ENCODE measurements at regions not wholly inside any gene's neighbourhood (a gene's known extent, or its start where the extent isn't known, plus 50 kb on each side); places are given as distances from the start of the nearest gene placed in this dataset.

DNA sequence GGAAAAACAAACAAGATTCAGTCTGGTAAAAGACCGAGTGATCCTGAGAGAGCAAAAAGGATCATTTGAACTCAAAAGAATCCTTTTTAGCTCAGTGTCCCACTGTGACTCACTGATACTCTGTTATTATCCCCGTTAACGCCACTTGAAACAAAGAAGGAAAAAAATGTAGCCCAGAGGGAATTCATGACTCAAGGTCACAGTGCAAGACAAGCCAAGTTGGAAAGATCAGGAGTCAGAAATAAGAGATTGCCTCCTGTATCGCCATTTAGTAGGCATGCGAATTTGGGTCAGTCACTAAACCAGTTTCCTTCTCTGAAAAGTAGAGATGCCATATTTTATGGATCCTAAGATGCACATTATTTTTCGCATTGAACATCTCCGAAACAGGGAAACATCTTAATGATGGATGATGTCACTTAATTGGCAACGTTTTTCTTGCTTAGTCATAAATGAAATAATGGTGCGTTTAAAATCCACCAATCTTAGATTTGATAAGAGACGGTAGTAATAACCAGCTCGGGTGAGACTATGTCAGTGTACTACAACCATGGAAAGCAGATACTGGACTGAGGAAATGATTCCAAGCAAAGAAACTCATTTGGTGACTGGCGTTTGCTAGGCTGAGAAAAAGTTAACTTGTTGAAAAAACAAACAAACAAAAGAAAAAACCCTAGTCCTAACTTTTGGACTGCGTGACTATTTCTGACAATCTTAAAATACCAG lies 502.0 kb upstream of the CELF2 start:
- H3K36me3 ChIP-seq: no peaks in the 10 kb centered on the region

DNA sequence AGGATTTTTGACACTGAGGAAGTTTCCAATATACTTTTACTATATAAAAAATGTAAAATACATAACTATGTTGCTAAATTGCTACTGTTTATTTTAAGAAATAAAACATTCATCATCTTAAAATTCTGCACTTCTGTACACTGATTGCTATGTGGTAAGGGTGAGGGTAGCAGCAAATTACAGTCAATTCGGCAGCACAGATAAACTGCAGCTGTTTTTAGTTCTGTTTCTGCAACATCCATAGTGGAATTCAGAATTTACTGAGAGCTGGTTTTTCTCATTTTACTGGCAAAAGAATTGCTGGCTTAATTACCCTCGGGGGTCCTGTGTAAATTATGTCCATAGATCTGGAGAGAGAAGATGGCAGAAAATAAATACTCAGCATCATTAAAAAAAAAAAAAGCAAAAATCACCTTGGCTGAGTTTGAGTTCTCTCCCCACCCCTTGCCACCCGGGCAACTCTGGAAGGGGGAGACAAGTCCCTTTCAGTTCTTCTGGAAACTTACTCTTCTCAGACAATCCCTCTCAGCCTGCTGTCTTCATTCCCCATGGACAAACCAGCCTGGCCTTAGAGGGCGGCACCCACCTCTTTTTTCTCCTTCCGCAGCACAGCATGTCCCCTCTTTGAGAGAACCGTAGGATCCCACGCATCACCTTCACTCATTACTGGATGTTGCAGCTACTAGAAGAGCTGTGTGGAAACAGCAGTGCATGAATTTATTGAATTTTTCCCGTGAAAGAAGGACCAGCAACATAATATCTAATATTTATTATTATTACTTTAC lies 501.1 kb upstream of the CELF2 start:
- Histone ChIP-seq H3K27me3 (no peaks in the 10 kb centered on the region), H3K9me3 (ENCODE audit: low read depth) (no peaks in the 10 kb centered on the region), H3K4me3 (no peak overlapping the region), H3K36me3 (no peaks in the 10 kb centered on the region), H3K4me1 (ENCODE audit: low read depth) (no peaks in the 10 kb centered on the region), H3K27ac (no peak overlapping the region)
- TF ChIP-seq, protein P1, sequence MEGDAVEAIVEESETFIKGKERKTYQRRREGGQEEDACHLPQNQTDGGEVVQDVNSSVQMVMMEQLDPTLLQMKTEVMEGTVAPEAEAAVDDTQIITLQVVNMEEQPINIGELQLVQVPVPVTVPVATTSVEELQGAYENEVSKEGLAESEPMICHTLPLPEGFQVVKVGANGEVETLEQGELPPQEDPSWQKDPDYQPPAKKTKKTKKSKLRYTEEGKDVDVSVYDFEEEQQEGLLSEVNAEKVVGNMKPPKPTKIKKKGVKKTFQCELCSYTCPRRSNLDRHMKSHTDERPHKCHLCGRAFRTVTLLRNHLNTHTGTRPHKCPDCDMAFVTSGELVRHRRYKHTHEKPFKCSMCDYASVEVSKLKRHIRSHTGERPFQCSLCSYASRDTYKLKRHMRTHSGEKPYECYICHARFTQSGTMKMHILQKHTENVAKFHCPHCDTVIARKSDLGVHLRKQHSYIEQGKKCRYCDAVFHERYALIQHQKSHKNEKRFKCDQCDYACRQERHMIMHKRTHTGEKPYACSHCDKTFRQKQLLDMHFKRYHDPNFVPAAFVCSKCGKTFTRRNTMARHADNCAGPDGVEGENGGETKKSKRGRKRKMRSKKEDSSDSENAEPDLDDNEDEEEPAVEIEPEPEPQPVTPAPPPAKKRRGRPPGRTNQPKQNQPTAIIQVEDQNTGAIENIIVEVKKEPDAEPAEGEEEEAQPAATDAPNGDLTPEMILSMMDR (IDR thresholded peaks at IDR 0.05; ENCODE audit: low read depth, low read length): no peak
- no peak for DNase-seq (ENCODE audit: low read depth in 1 of 2, low spot score in 1 of 2)

More for the DNA sequence above, 502.0 kb upstream of the CELF2 start:
- DNase-seq (ENCODE audit: low read depth in 1 of 2, low spot score in 1 of 2): peak in 1 of 2 donors; percentile 28
- Histone ChIP-seq H3K4me3 (no peak overlapping the region), H3K27ac (no peak overlapping the region), H3K27me3 (no peaks in the 10 kb centered on the region), H3K9me3 (ENCODE audit: low read depth) (no peaks in the 10 kb centered on the region), H3K4me1 (ENCODE audit: low read depth) (no peaks in the 10 kb centered on the region)
- TF ChIP-seq, protein P1 (IDR thresholded peaks at IDR 0.05; ENCODE audit: low read depth, low read length): no peak

DNA sequence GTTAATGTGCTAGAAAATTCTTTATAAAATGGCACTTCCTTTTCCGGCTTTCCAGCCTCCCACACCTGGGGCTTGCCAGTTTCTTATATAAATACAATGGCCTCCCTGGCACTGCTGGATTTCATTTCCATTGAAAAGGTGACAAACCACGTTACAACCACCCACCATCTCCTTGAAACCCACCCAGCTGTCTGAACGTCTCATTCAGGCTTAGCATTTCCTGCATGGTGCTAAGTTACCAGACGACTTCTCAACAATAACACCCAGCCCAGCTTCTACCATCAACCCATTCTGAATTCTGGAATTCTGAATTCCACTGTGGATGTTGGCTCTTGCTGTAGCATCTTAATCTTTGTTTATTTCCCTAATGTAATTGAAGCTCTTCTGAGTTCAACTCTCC lies 499.8 kb upstream of the CELF2 start:
- Histone ChIP-seq H3K4me3 (no peak overlapping the region), H3K27me3 (no peaks in the 10 kb centered on the region), H3K27ac (no peak overlapping the region), H3K4me1 (ENCODE audit: low read depth) (no peaks in the 10 kb centered on the region), H3K36me3 (no peaks in the 10 kb centered on the region), H3K9me3 (ENCODE audit: low read depth) (no peaks in the 10 kb centered on the region)
- TF ChIP-seq, protein P1 (IDR thresholded peaks at IDR 0.05; ENCODE audit: low read depth, low read length): no peak
- no peak for DNase-seq (ENCODE audit: low read depth in 1 of 2, low spot score in 1 of 2)

DNA sequence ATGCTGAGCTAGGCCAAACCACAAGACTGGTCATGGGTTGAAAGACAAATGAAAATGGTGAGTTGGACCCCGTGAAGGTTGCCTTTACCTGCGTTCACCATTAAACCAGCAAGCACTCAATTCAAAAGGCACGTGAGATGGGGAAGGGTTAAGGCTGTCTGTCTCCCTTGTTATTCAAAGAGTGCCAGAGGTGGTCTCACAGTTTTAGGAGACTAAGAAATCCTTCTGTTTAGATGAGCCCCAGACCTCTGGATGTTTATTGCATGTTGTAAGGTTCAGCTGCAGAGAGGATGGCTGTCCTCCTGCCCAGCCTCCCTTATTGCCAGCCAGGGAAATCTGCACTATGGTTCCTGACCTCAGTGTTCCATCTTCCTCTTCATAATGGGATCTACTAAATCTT lies 498.0 kb upstream of the CELF2 start:
- H3K4me1 ChIP-seq (ENCODE audit: low read depth): no peaks in the 10 kb centered on the region
- no peak for DNase-seq (ENCODE audit: low read depth in 1 of 2, low spot score in 1 of 2)
- H3K9me3 ChIP-seq (ENCODE audit: low read depth): no peaks in the 10 kb centered on the region
- no peak overlapping the region for H3K27ac ChIP-seq
- TF ChIP-seq, protein P1 (IDR thresholded peaks at IDR 0.05; ENCODE audit: low read depth, low read length): no peak
- H3K36me3 ChIP-seq: no peaks in the 10 kb centered on the region
- no peak overlapping the region for H3K4me3 ChIP-seq
- H3K27me3 ChIP-seq: no peaks in the 10 kb centered on the region

DNA sequence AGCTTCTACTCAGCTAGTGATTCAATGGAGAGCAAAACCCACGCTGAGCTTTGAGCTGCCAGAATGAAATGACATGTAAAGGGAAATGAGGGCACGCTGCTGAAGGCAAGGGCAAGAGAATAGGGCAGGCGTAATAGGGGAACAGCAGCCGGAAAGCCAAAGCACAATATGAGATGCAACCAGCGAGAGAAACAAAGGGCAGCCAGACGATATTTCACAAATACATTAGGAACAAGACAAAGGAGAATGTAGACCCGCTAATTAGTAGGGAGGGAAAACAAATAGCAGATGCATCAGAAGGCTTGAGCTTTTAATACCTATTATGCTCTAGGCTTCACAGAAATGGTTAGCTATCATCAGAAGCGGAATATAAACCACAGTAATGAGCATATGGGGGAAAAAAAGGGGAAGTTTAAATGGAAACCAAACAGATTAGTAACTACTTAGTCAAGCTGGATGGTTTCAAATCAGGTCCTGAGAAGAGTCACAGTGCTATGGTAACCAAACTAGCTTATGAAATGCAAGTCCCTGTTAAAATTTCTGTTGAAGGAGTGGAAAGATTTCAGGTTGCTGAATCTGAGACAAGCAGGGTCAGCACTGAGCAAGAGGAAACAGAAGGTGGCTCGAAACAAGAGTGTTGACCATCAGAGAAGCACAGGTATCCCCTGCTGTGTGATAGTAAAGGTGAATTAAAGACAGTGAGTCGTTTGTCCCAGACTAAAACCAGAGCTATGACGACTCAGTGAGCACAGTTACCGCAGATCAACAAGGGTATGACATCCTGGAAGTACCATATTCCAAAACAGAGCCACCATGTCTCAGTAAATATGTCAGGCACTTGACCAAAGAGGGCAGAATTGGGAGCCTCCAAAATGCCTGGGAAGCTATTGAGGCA lies 496.9 kb upstream of the CELF2 start:
- Histone ChIP-seq H3K36me3 (no peaks in the 10 kb centered on the region), H3K27ac (no peak overlapping the region)
- TF ChIP-seq, protein P1 (IDR thresholded peaks at IDR 0.05; ENCODE audit: low read depth, low read length): no peak

More for the DNA sequence above, 496.9 kb upstream of the CELF2 start:
- DNase-seq (ENCODE audit: low read depth in 1 of 2, low spot score in 1 of 2): no peak
- H3K9me3 ChIP-seq (ENCODE audit: low read depth): no peaks in the 10 kb centered on the region
- H3K4me3 ChIP-seq: no peak overlapping the region
- H3K27me3 ChIP-seq: no peaks in the 10 kb centered on the region
- no peaks in the 10 kb centered on the region for H3K4me1 ChIP-seq (ENCODE audit: low read depth)
